CD4-positive, alpha-beta memory T cell (primary cell): ENCODE measurements at regions not wholly inside any gene's neighbourhood (a gene's known extent, or its start where the extent isn't known, plus 50 kb on each side); places are given as distances from the start of the nearest gene placed in this dataset.

Source experiments
- CTCF ChIA-PET: fragments of 350-600 bp; sonication (Branson Sonifier 250); formaldehyde crosslinking; loops from one replicate; lab custom pipeline; 2021; ENCODE audit warnings: inconsistent platforms; ENCODE audit not compliant: partially characterized antibody; lab: Charles Lee
- POLR2A ChIA-PET: fragments of 350-600 bp; sonication (Branson Sonifier 250); formaldehyde crosslinking; loops from one replicate; lab custom pipeline; 2021; ENCODE audit not compliant: partially characterized antibody; lab: Charles Lee
- DNase-seq, 5 donors: peaks; one replicate each; pipeline versions ENCODE4 v3.0.0 to v3.0.0-alpha.2; 2020 to 2022; ENCODE audit warnings: mixed read lengths in 1 of 5
- H3K27ac ChIP-seq: one replicate; pipeline ENCODE4 v1.7.0; 2013; ENCODE audit warnings: low read depth, low read length
- H3K27me3 ChIP-seq: 2 replicates; pipeline ENCODE4 v1.7.0; 2013; ENCODE audit warnings: mild to moderate bottlenecking, low read length, moderate library complexity; ENCODE audit not compliant: insufficient read depth
- H3K36me3 ChIP-seq: 2 replicates; pipeline ENCODE4 v1.7.0; 2013; ENCODE audit warnings: mild to moderate bottlenecking, low read length, moderate library complexity; ENCODE audit not compliant: insufficient read depth
- H3K4me1 ChIP-seq: 2 replicates; pipeline ENCODE4 v1.7.0; 2013; ENCODE audit warnings: mild to moderate bottlenecking, low read length, moderate library complexity; ENCODE audit not compliant: insufficient read depth
- H3K4me3 ChIP-seq, 2 donors: one replicate each; pipeline ENCODE4 v1.7.0; 2013; ENCODE audit warnings: low read length in 2 of 2, mild to moderate bottlenecking in 1 of 2
- H3K9me3 ChIP-seq, 2 donors: one replicate each; pipeline ENCODE4 v1.7.0; 2013; ENCODE audit warnings: low read length in 2 of 2, control low read depth in 1 of 2; ENCODE audit not compliant: control insufficient read depth in 1 of 2
- H3K27ac Mint-ChIP-seq, 7 donors: one replicate each; pipeline ENCODE4 v1.8.0; 2020 to 2021; ENCODE audit warnings: mixed read lengths in 7 of 7, mild to moderate bottlenecking in 6 of 7, inconsistent platforms in 3 of 7, moderate library complexity in 3 of 7
- H3K27me3 Mint-ChIP-seq, 2 donors: one replicate each; pipeline ENCODE4 v1.8.0; 2020 to 2021; ENCODE audit warnings: mixed read lengths in 2 of 2
- H3K36me3 Mint-ChIP-seq, 2 donors: one replicate each; pipeline ENCODE4 v1.8.0; 2020 to 2021; ENCODE audit warnings: mixed read lengths in 2 of 2, inconsistent platforms in 1 of 2, mild to moderate bottlenecking in 1 of 2
- H3K4me1 Mint-ChIP-seq, 4 donors: one replicate each; pipeline ENCODE4 v1.8.0; 2020 to 2021; ENCODE audit warnings: mixed read lengths in 4 of 4, mild to moderate bottlenecking in 1 of 4
- H3K4me3 Mint-ChIP-seq, 8 donors: one replicate each; pipeline ENCODE4 v1.8.0; 2020 to 2021; ENCODE audit warnings: mixed read lengths in 8 of 8, mild to moderate bottlenecking in 7 of 8, moderate library complexity in 6 of 8, inconsistent platforms in 3 of 8
- H3K9me3 Mint-ChIP-seq, 8 donors: one replicate each; pipeline ENCODE4 v1.8.0; 2020 to 2021; ENCODE audit warnings: mixed read lengths in 8 of 8, mild to moderate bottlenecking in 5 of 8, inconsistent platforms in 3 of 8, moderate library complexity in 1 of 8
- intact Hi-C: fragments of 100-400 bp; cut with micrococcal nuclease; formaldehyde crosslinking; loops from one replicate; pipeline ENCODE4 v1.15.1; 2023

DNA sequence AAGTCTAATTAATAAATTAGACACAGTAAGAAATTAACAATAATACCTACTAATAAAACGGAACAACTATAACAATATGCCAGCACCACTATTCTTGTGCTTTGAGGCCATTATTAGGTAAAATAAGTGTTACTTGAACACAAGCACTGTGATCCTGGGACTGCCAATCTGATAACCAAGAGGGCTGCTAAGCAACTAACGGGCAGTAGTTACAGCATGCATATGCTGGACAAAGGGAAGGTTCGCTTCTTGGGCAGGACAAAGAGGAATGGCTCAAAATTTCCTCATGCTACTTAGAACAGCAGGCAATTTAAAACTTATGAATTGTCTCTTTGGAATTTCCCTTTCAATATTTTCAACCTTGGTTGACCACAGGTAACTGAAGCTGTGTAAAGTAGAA lies 718.6 kb downstream of the SORCS3 start:
- no peaks in the 10 kb centered on the region for H3K4me1 Mint-ChIP-seq
- no peak overlapping the region for H3K4me3 Mint-ChIP-seq
- no peak for DNase-seq
- H3K27me3 Mint-ChIP-seq: no peaks in the 10 kb centered on the region
- Histone ChIP-seq H3K27ac (no peak overlapping the region), H3K4me1 (no peaks in the 10 kb centered on the region), H3K9me3 (no peaks in the 10 kb centered on the region), H3K4me3 (no peak overlapping the region), H3K27me3 (no peaks in the 10 kb centered on the region), H3K36me3 (no peaks in the 10 kb centered on the region)
- intact Hi-C loops: no loop called here
- ChIA-PET POLR2A (no interaction called here), CTCF (no interaction called here)
- no peak overlapping the region for H3K27ac Mint-ChIP-seq
- no peaks in the 10 kb centered on the region for H3K36me3 Mint-ChIP-seq
- peaks cover 0 to 13% (median 4%) of the 10 kb centered on the region in 8 donors for H3K9me3 Mint-ChIP-seq

DNA sequence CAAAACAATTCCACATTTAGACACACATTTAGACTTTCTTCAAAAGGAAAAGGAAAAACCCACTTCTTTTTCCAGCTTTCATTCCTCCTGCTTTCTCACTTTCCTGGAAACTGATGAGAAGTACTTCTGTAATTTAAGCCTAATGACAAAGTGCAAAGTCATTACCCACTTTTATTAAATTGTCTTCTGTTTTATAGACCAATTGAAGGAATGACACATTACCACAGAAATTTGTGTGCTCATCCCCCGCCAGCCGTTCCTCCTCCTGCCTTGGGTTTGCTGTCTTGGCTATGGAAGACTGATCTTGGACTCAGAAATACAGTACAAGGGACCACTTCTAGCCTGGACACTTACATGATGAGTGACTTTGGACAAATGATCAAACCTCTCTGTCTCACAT lies 717.8 kb downstream of the SORCS3 start:
- H3K9me3 Mint-ChIP-seq: peaks cover 0 to 12% (median 4%) of the 10 kb centered on the region in 8 donors
- Histone ChIP-seq H3K27ac (no peak overlapping the region), H3K4me3 (no peak overlapping the region), H3K27me3 (no peaks in the 10 kb centered on the region), H3K4me1 (no peaks in the 10 kb centered on the region), H3K9me3 (no peaks in the 10 kb centered on the region), H3K36me3 (no peaks in the 10 kb centered on the region)
- H3K4me1 Mint-ChIP-seq: no peaks in the 10 kb centered on the region
- no peak overlapping the region for H3K27ac Mint-ChIP-seq
- POLR2A ChIA-PET: no interaction called here
- no peak for DNase-seq
- CTCF ChIA-PET: no interaction called here
- no peaks in the 10 kb centered on the region for H3K36me3 Mint-ChIP-seq
- intact Hi-C loops: no loop called here
- no peak overlapping the region for H3K4me3 Mint-ChIP-seq
- no peaks in the 10 kb centered on the region for H3K27me3 Mint-ChIP-seq

DNA sequence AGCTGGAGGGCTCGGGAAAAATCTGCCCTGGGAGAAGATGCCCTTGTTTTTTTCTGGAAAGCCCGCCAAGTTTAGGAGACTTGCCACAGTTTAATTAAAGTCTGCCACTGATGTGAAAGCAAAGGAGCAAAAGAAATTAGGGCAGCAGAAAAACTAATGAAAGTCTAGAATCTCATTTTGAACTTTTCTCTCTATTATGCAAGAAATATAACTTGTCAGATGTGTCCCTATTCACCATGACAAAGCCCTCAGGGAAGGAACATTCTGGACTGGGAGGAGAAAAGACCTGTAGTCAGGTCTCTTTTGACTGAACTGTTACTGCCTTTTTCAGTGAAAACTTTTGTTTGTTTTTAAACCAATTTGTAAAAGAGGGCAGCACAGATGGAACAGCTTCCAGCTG lies 715.5 kb downstream of the SORCS3 start:
- H3K27me3 ChIP-seq: no peaks in the 10 kb centered on the region
- no peaks in the 10 kb centered on the region for H3K4me1 ChIP-seq
- Mint-ChIP-seq H3K27me3 (no peaks in the 10 kb centered on the region), H3K36me3 (no peaks in the 10 kb centered on the region), H3K9me3 (peaks cover 0 to 11% (median 3%) of the 10 kb centered on the region in 8 donors), H3K4me3 (no peak overlapping the region), H3K4me1 (no peaks in the 10 kb centered on the region), H3K27ac (no peak overlapping the region)
- no peak overlapping the region for H3K4me3 ChIP-seq
- DNase-seq: no peak
- H3K36me3 ChIP-seq: no peaks in the 10 kb centered on the region
- H3K27ac ChIP-seq: no peak overlapping the region
- intact Hi-C loops: no loop called here
- ChIA-PET POLR2A (no interaction called here), CTCF (no interaction called here)
- H3K9me3 ChIP-seq: no peaks in the 10 kb centered on the region

DNA sequence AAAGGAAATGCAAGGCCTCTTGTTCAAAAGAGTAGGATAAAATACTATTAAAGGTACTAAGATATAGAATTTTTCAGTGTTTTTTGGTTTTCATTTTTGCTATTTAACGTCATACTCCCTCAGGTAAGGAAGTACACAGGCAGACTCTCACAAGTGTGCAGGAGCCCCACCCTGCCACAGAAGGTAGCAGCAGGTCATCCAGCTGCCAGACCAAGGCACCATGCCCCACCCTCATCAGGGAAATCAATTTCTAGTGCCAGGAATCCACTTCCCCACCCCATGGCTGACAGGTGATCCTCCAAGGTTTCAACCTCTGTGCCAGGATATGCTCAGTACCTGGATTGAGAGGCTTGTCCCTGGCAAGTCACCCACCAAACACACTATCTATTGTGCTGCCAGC lies 712.9 kb downstream of the SORCS3 start:
- Histone ChIP-seq H3K27me3 (no peaks in the 10 kb centered on the region), H3K27ac (no peak overlapping the region), H3K9me3 (no peaks in the 10 kb centered on the region), H3K4me3 (no peak overlapping the region), H3K36me3 (no peaks in the 10 kb centered on the region), H3K4me1 (no peaks in the 10 kb centered on the region)
- CTCF ChIA-PET: no interaction called here
- Mint-ChIP-seq H3K27ac (no peak overlapping the region), H3K36me3 (no peaks in the 10 kb centered on the region), H3K27me3 (no peaks in the 10 kb centered on the region), H3K4me3 (no peak overlapping the region), H3K4me1 (no peaks in the 10 kb centered on the region), H3K9me3 (peaks cover 0 to 8% (median 0%) of the 10 kb centered on the region in 8 donors)
- DNase-seq: no peak
- intact Hi-C loops: no loop called here
- POLR2A ChIA-PET: no interaction called here

DNA sequence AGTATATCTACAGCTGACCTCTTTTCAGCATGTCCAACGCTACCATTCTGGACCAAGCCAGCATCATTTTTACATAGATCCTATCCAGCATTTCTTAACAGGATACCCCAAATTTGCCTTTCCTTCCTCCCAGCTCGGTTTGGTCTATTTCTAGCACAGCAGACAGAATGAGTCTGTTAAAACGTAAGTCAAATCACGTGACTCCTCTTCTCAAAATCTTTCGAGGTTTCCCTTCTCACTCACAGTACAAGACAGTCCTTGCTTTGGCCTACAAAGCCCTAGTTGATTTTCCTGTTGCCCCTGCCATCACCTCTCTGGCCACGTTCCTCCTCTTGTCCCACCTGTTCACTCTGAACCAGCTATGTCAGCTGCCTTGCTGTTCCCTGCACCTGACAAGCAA lies 711.7 kb downstream of the SORCS3 start:
- POLR2A ChIA-PET: no interaction called here
- Mint-ChIP-seq H3K9me3 (peaks cover 0 to 8% (median 0%) of the 10 kb centered on the region in 8 donors), H3K27me3 (no peaks in the 10 kb centered on the region), H3K4me1 (no peaks in the 10 kb centered on the region), H3K4me3 (no peak overlapping the region), H3K27ac (no peak overlapping the region), H3K36me3 (no peaks in the 10 kb centered on the region)
- Histone ChIP-seq H3K27me3 (no peaks in the 10 kb centered on the region), H3K36me3 (no peaks in the 10 kb centered on the region), H3K27ac (no peak overlapping the region), H3K4me1 (no peaks in the 10 kb centered on the region), H3K4me3 (no peak overlapping the region), H3K9me3 (no peaks in the 10 kb centered on the region)
- no peak for DNase-seq
- intact Hi-C loops: no loop called here
- CTCF ChIA-PET: no interaction called here

DNA sequence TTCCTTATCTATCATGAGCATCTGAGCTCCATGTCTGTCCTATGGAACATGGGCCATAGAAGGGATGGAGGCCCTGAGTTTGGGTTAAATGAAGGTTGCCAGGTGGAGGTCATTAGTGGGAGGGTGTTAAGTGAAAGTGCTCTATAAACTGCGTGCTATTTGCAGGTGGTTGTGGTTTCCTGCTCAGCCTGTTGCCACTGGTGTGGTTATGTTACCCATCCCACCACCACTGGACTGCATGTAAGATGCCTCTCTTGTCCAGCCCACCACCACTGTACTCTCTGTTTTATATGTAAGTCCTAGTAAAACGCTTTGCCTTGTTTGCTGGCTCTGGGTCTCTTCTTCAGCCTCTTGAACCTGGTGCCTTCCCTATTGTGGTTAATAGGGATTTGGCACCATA lies 711.2 kb downstream of the SORCS3 start:
- H3K4me1 ChIP-seq: no peaks in the 10 kb centered on the region
- H3K27ac ChIP-seq: no peak overlapping the region
- Mint-ChIP-seq H3K4me3 (no peak overlapping the region), H3K27ac (no peak overlapping the region), H3K9me3 (peaks cover 0 to 8% (median 0%) of the 10 kb centered on the region in 8 donors), H3K4me1 (no peaks in the 10 kb centered on the region), H3K36me3 (no peaks in the 10 kb centered on the region), H3K27me3 (no peaks in the 10 kb centered on the region)
- no peaks in the 10 kb centered on the region for H3K27me3 ChIP-seq
- no peaks in the 10 kb centered on the region for H3K36me3 ChIP-seq
- intact Hi-C loops: no loop called here
- H3K4me3 ChIP-seq: no peak overlapping the region
- DNase-seq: no peak
- CTCF ChIA-PET: no interaction called here
- POLR2A ChIA-PET: no interaction called here
- no peaks in the 10 kb centered on the region for H3K9me3 ChIP-seq

DNA sequence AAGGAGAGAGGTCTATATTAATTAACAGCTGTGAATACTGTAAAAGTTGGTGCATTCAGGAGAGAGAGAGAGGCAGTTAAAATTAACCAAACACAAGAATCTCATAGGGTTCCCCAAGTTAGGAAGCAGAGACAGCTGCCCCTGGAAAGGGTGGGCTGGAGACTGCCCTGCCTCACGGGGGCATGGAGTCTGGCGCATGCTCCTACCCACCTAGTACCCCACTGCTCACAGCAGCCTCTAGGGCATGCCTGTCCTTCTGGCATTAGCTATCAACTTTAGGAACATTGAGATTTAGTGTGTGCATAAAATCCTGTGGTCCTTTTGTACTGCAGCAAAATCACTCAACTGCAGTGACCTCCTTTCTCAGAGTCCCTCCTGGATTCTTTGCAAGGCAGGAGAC lies 710.1 kb downstream of the SORCS3 start:
- Histone ChIP-seq H3K27ac (no peak overlapping the region), H3K9me3 (no peaks in the 10 kb centered on the region), H3K36me3 (no peaks in the 10 kb centered on the region), H3K4me1 (no peaks in the 10 kb centered on the region), H3K27me3 (no peaks in the 10 kb centered on the region), H3K4me3 (no peak overlapping the region)
- DNase-seq: no peak
- no peaks in the 10 kb centered on the region for H3K36me3 Mint-ChIP-seq
- H3K4me1 Mint-ChIP-seq: no peaks in the 10 kb centered on the region
- no peak overlapping the region for H3K4me3 Mint-ChIP-seq
- intact Hi-C loops: no loop called here
- POLR2A ChIA-PET: no interaction called here
- no peaks in the 10 kb centered on the region for H3K27me3 Mint-ChIP-seq
- CTCF ChIA-PET: no interaction called here
- H3K27ac Mint-ChIP-seq: no peak overlapping the region
- peaks cover 0 to 6% (median 0%) of the 10 kb centered on the region in 8 donors for H3K9me3 Mint-ChIP-seq

GRCh38 chr10:105347487-105347886 lies 706.4 kb downstream of the SORCS3 start:
- Mint-ChIP-seq H3K9me3 (peaks cover 0 to 4% (median 0%) of the 10 kb centered on the region in 8 donors), H3K27ac (no peak overlapping the region), H3K4me3 (no peak overlapping the region), H3K36me3 (no peaks in the 10 kb centered on the region), H3K27me3 (no peaks in the 10 kb centered on the region), H3K4me1 (no peaks in the 10 kb centered on the region)
- no peaks in the 10 kb centered on the region for H3K27me3 ChIP-seq
- no peaks in the 10 kb centered on the region for H3K9me3 ChIP-seq
- no peaks in the 10 kb centered on the region for H3K36me3 ChIP-seq
- ChIA-PET CTCF (no interaction called here), POLR2A (no interaction called here)
- no peak overlapping the region for H3K27ac ChIP-seq
- intact Hi-C loops: no loop called here
- H3K4me1 ChIP-seq: no peaks in the 10 kb centered on the region
- DNase-seq: no peak
- H3K4me3 ChIP-seq: no peak overlapping the region
